Epithelial cell of esophagus (primary cell): ENCODE measurements at regions not wholly inside any gene's neighbourhood (a gene's known extent, or its start where the extent isn't known, plus 50 kb on each side); places are given as distances from the start of the nearest gene placed in this dataset.

ENCODE experiments used
- DNase-seq: peaks from one replicate; pipeline ENCODE4 v3.0.0; 2010; ENCODE audit warnings: low read depth
- H3K4me3 ChIP-seq: 2 replicates; pipeline ENCODE4 v1.5.1; 2011; ENCODE audit warnings: mild to moderate bottlenecking, low read length, control low read depth
- TF ChIP-seq, protein P1 (sequence below): IDR thresholded peaks from 2 replicates; pipeline ENCODE4 v1.5.1; 2011; ENCODE audit warnings: low read depth, mild to moderate bottlenecking, low read length, control low read depth, inconsistent platforms; ENCODE audit not compliant: insufficient read depth; ENCODE audit errors: missing control alignments

GRCh38 chr15:91670108-91670507 is 183.4 kb upstream of the SLCO3A1 start:
- DNase-seq = no peak
- H3K4me3 ChIP-seq = no peak overlapping the region
- TF ChIP-seq, protein P1, sequence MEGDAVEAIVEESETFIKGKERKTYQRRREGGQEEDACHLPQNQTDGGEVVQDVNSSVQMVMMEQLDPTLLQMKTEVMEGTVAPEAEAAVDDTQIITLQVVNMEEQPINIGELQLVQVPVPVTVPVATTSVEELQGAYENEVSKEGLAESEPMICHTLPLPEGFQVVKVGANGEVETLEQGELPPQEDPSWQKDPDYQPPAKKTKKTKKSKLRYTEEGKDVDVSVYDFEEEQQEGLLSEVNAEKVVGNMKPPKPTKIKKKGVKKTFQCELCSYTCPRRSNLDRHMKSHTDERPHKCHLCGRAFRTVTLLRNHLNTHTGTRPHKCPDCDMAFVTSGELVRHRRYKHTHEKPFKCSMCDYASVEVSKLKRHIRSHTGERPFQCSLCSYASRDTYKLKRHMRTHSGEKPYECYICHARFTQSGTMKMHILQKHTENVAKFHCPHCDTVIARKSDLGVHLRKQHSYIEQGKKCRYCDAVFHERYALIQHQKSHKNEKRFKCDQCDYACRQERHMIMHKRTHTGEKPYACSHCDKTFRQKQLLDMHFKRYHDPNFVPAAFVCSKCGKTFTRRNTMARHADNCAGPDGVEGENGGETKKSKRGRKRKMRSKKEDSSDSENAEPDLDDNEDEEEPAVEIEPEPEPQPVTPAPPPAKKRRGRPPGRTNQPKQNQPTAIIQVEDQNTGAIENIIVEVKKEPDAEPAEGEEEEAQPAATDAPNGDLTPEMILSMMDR = no peak

DNA sequence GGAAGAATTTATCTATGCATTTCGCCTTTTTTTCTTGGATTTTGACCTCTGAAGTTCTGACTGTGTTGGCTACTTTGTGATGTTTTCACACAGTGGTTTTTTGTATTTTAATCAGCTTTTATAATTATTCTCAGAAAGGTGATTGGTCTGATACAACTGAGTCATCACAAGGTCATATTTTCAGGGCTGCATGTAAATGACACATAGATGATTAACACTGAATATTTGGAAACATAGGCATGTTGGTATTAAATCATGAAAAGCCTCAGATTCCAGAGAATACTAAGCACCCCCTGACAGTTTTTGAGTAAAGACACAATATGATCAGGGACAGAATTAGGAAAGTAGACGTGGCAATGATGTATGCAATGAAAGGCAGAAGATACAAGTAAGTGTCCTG is 175.5 kb upstream of the SLCO3A1 start:
- TF ChIP-seq, protein P1 = no peak
- peak; percentile 14 for DNase-seq
- no peak overlapping the region for H3K4me3 ChIP-seq

- no peak for DNase-seq
- no peak overlapping the region for H3K4me3 ChIP-seq
- TF ChIP-seq, protein P1 = no peak
Observed at GRCh38 chr15:91679447-91679846, 174.1 kb upstream of the SLCO3A1 start.

GRCh38 chr15:91685436-91685835 is 168.1 kb upstream of the SLCO3A1 start:
- no peak overlapping the region for H3K4me3 ChIP-seq
- TF ChIP-seq, protein P1 = no peak
- DNase-seq = no peak

- TF ChIP-seq, protein P1 = no peak
- H3K4me3 ChIP-seq = no peak overlapping the region
- no peak for DNase-seq
Observed at GRCh38 chr15:91688811-91689210, 164.7 kb upstream of the SLCO3A1 start.

- no peak overlapping the region for H3K4me3 ChIP-seq
- no peak for DNase-seq
- TF ChIP-seq, protein P1 = no peak
Observed at GRCh38 chr15:91689377-91689776, 164.1 kb upstream of the SLCO3A1 start.

DNA sequence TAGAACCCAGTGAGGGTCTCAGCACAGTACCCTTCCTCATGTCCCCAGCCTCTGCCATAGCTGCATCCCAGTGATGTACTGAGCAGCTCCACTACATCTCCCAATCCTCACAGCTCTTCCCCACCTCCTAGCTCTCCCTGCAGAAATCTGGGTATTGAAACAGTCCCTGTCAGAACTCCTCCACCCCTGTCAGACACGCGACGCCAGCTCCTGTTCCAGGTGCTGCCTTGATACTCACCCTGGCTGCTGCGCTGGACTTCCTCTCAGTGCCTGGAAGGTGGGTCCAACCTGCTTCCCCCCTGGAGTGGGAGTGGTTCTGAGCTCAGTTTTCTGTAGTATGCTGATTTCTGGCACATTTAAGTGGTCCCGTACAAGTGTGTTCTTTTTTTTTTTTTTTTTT is 160.9 kb upstream of the SLCO3A1 start:
- TF ChIP-seq, protein P1 = no peak
- H3K4me3 ChIP-seq = no peak overlapping the region
- DNase-seq = no peak
